Transverse colon (tissue), 4 donors: ENCODE measurements at regions not wholly inside any gene's neighbourhood (a gene's known extent, or its start where the extent isn't known, plus 50 kb on each side); places are given as distances from the start of the nearest gene placed in this dataset.

Source experiments
- DNase-seq: peaks from one replicate; pipeline ENCODE4 v3.0.0-alpha.2; 2019
- H3K27ac ChIP-seq, 4 donors: fragments of 200-600 bp; sonication (generic); 2 replicates each; pipeline ENCODE4 v1.5.1; 2016 to 2018; ENCODE audit warnings: inconsistent platforms in 4 of 4
- H3K27me3 ChIP-seq: fragments of 200-600 bp; sonication (generic); 2 replicates; pipeline ENCODE4 v1.5.1; 2017; ENCODE audit warnings: inconsistent platforms
- H3K36me3 ChIP-seq, 4 donors: fragments of 200-600 bp; sonication (generic); 2 replicates each; pipeline ENCODE4 v1.5.1; 2017 to 2019; ENCODE audit warnings: inconsistent platforms in 4 of 4
- H3K4me1 ChIP-seq, 4 donors: fragments of 200-600 bp; sonication (generic); 2 replicates each; pipeline ENCODE4 v1.5.1; 2017 to 2020; ENCODE audit warnings: inconsistent platforms in 4 of 4
- H3K4me3 ChIP-seq, 4 donors: fragments of 200-600 bp; sonication (generic); 1 replicate in 1 of 4; 2 replicates in 3 of 4; pipeline versions ENCODE4 v1.5.1 to v1.6.1; 2017 to 2019; ENCODE audit warnings: inconsistent platforms in 4 of 4
- H3K9me3 ChIP-seq, 2 donors: fragments of 200-600 bp; sonication (generic); 2 replicates each; pipeline ENCODE4 v1.5.1; 2017 to 2019; ENCODE audit warnings: inconsistent platforms in 2 of 2
- CTCF ChIP-seq, 5 experiments: fragments of 200-600 bp in 3 of 5; fragments of 450-650 bp in 2 of 5; sonication (generic) in 3 of 5; IDR thresholded peaks; 1 replicate in 2 of 5; 2 replicates in 3 of 5; pipeline ENCODE4 v1.5.1; 2016 to 2017; ENCODE audit warnings: antibody characterized with exemption in 5 of 5, inconsistent platforms in 3 of 5, mild to moderate bottlenecking in 2 of 5, moderate library complexity in 1 of 5
- EP300 ChIP-seq: sonication (generic); formaldehyde crosslinking; IDR thresholded peaks from one replicate; pipeline ENCODE4 v1.6.1; 2017; ENCODE audit warnings: antibody characterized with exemption, low read depth
- POLR2A ChIP-seq: fragments of 450-650 bp; IDR thresholded peaks from one replicate; pipeline ENCODE4 v1.6.1; 2016; ENCODE audit warnings: antibody characterized with exemption, mild to moderate bottlenecking, moderate library complexity
- POLR2AphosphoS5 ChIP-seq, 3 donors: sonication (generic); formaldehyde crosslinking; IDR thresholded peaks; one replicate each; pipeline ENCODE4 v1.6.1; 2016; ENCODE audit warnings: antibody characterized with exemption in 3 of 3
- WGBS, 2 donors: methylation state at CpG; one replicate each; pipeline ENCODE4 v1.1.5; 2018; ENCODE audit warnings: low coverage in 1 of 2; 5-methylcytosine and 5-hydroxymethylcytosine counted together
- in situ Hi-C, 4 donors: fragments of 200-750 bp; cut with MboI; loops; one replicate each; pipeline versions ENCODE4 v1.15.0 to v1.15.1; 2017; ENCODE audit warnings: low sequenced_read_pairs in 3 of 4, low pct_ligation_motif_present in 1 of 4, low pct_unique_long_range_greater_than_20kb in 1 of 4
- intact Hi-C: fragments of 100-400 bp; cut with DNase I; formaldehyde crosslinking; loops from one replicate; pipeline ENCODE4 v1.15.1; 2023; ENCODE audit warnings: low total_unique reads

GRCh38 chr3:162517110-162517509, 1020.5 kb downstream of the OTOL1 start:
- no peak overlapping the region for H3K4me3 ChIP-seq
- in situ Hi-C loops: no loop called here
- no peaks in the 10 kb centered on the region for H3K27me3 ChIP-seq
- TF ChIP-seq POLR2AphosphoS5 (IDR thresholded peaks at IDR 0.05): no peak
- TF ChIP-seq CTCF (IDR thresholded peaks at IDR 0.05): peak in 1 of 5 experiments; percentile 9
- intact Hi-C loops: no loop called here
- H3K4me1 ChIP-seq: no peaks in the 10 kb centered on the region
- H3K9me3 ChIP-seq: no peaks in the 10 kb centered on the region
- no peak for DNase-seq
- H3K36me3 ChIP-seq: no peaks in the 10 kb centered on the region
- no peak overlapping the region for H3K27ac ChIP-seq

GRCh38 chr3:162521669-162522068, 1025.1 kb downstream of the OTOL1 start:
- in situ Hi-C loops: no loop called here
- Histone ChIP-seq H3K4me3 (no peak overlapping the region), H3K27me3 (no peaks in the 10 kb centered on the region), H3K9me3 (no peaks in the 10 kb centered on the region), H3K27ac (no peak overlapping the region), H3K4me1 (no peaks in the 10 kb centered on the region), H3K36me3 (no peaks in the 10 kb centered on the region)
- DNase-seq: no peak
- 94 to 95% methylated on average over 2 of the region's 2 CpGs for WGBS, 2 donors
- intact Hi-C loops: no loop called here
- no peak for TF ChIP-seq POLR2AphosphoS5 (IDR thresholded peaks at IDR 0.05)
- no peak for TF ChIP-seq CTCF (IDR thresholded peaks at IDR 0.05)
- no peak for TF ChIP-seq EP300
- no peak for TF ChIP-seq POLR2A

- WGBS, 2 donors: 40% methylated on average over 2 of the region's 2 CpGs; no CpG with 5 or more reads in 1 of the 2 donors
- intact Hi-C loops: no loop called here
- DNase-seq: peak; percentile 8
These were observed 1028.6 kb downstream of the OTOL1 start for GRCh38 chr3:162525066-162525742.

GRCh38 chr3:162525771-162526170, 1029.2 kb downstream of the OTOL1 start:
- in situ Hi-C loops (no loop called here), intact Hi-C loops (no loop called here)
- Histone ChIP-seq H3K27ac (peak overlapping the region in 1 of 4 donors; percentile 45), H3K4me1 (no peaks in the 10 kb centered on the region), H3K27me3 (no peaks in the 10 kb centered on the region), H3K4me3 (no peak overlapping the region), H3K9me3 (no peaks in the 10 kb centered on the region), H3K36me3 (no peaks in the 10 kb centered on the region)
- 65 to 74% methylated on average over 4 of the region's 4 CpGs for WGBS, 2 donors
- TF ChIP-seq POLR2AphosphoS5 (IDR thresholded peaks at IDR 0.05) (no peak), EP300 (no peak), CTCF (IDR thresholded peaks at IDR 0.05) (no peak), POLR2A (no peak)
- DNase-seq: no peak

More at GRCh38 chr3:162525066-162525742, 1028.6 kb downstream of the OTOL1 start:
- in situ Hi-C loops: no loop called here
- Histone ChIP-seq H3K9me3 (no peaks in the 10 kb centered on the region), H3K36me3 (no peaks in the 10 kb centered on the region), H3K4me3 (no peak overlapping the region), H3K4me1 (no peaks in the 10 kb centered on the region), H3K27me3 (no peaks in the 10 kb centered on the region), H3K27ac (peak overlapping the region in 2 of 4 donors; percentile 42 to 45)
- no peak for TF ChIP-seq CTCF (IDR thresholded peaks at IDR 0.05)
- peak; percentile 6 to 65 (median 41) for TF ChIP-seq POLR2AphosphoS5 (IDR thresholded peaks at IDR 0.05)
